Transverse colon (tissue), 4 donors: ENCODE measurements at regions not wholly inside any gene's neighbourhood (a gene's known extent, or its start where the extent isn't known, plus 50 kb on each side); places are given as distances from the start of the nearest gene placed in this dataset.

Experiments used
- CTCF ChIP-seq, 5 experiments: fragments of 200-600 bp in 3 of 5; fragments of 450-650 bp in 2 of 5; sonication (generic) in 3 of 5; IDR thresholded peaks; 1 replicate in 2 of 5; 2 replicates in 3 of 5; pipeline ENCODE4 v1.5.1; 2016 to 2017; ENCODE audit warnings: antibody characterized with exemption in 5 of 5, inconsistent platforms in 3 of 5, mild to moderate bottlenecking in 2 of 5, moderate library complexity in 1 of 5
- POLR2A ChIP-seq: fragments of 450-650 bp; IDR thresholded peaks from one replicate; pipeline ENCODE4 v1.6.1; 2016; ENCODE audit warnings: antibody characterized with exemption, mild to moderate bottlenecking, moderate library complexity
- POLR2AphosphoS5 ChIP-seq, 3 donors: sonication (generic); formaldehyde crosslinking; IDR thresholded peaks; one replicate each; pipeline ENCODE4 v1.6.1; 2016; ENCODE audit warnings: antibody characterized with exemption in 3 of 3

- TF ChIP-seq POLR2A (no peak), CTCF (IDR thresholded peaks at IDR 0.05) (no peak), POLR2AphosphoS5 (IDR thresholded peaks at IDR 0.05) (no peak)
Measured at GRCh38 chr16:56125922-56126321, 65.4 kb upstream of the GNAO1 start.
